Mesenchymal stem cell (in vitro differentiated cells and primary cell): ENCODE measurements at regions not wholly inside any gene's neighbourhood (a gene's known extent, or its start where the extent isn't known, plus 50 kb on each side); places are given as distances from the start of the nearest gene placed in this dataset.

Experiments used
- DNase-seq: peaks from one replicate; pipeline ENCODE4 v3.0.0-alpha.2; 2013
- H2AFZ ChIP-seq: one replicate; pipeline ENCODE4 v1.6.1; 2013; ENCODE audit warnings: low read depth, mild to moderate bottlenecking, control low read depth, inconsistent platforms, low read length, moderate library complexity
- H2AK5ac ChIP-seq: 2 replicates; pipeline ENCODE4 v1.6.1; 2013; ENCODE audit warnings: low read length, moderate library complexity, mild to moderate bottlenecking, inconsistent platforms; ENCODE audit not compliant: severe bottlenecking
- H2BK120ac ChIP-seq: one replicate; pipeline ENCODE4 v1.6.1; 2013; ENCODE audit warnings: low read depth, mild to moderate bottlenecking, inconsistent platforms, low read length, moderate library complexity
- H2BK12ac ChIP-seq, 2 experiments: one replicate each; pipeline ENCODE4 v1.6.1; 2013; ENCODE audit warnings: inconsistent platforms in 2 of 2, low read length in 2 of 2, mild to moderate bottlenecking in 2 of 2, moderate library complexity in 2 of 2, control low read depth in 1 of 2
- H2BK15ac ChIP-seq: one replicate; pipeline ENCODE4 v1.6.1; 2013; ENCODE audit warnings: mild to moderate bottlenecking, low read depth, inconsistent platforms; ENCODE audit not compliant: poor library complexity, severe bottlenecking
- H2BK5ac ChIP-seq: 2 replicates; pipeline ENCODE4 v1.6.1; 2013; ENCODE audit warnings: low read depth, mild to moderate bottlenecking, low read length, control low read depth, inconsistent platforms; ENCODE audit not compliant: poor library complexity, severe bottlenecking
- H3K14ac ChIP-seq, 2 experiments: one replicate each; pipeline ENCODE4 v1.6.1; 2013; ENCODE audit warnings: inconsistent platforms in 2 of 2, low read length in 2 of 2, control low read depth in 1 of 2, mild to moderate bottlenecking in 1 of 2, moderate library complexity in 1 of 2
- H3K18ac ChIP-seq, 2 experiments: one replicate each; pipeline ENCODE4 v1.6.1; 2013; ENCODE audit warnings: inconsistent platforms in 2 of 2, low read length in 2 of 2, control low read depth in 1 of 2, low read depth in 1 of 2, mild to moderate bottlenecking in 1 of 2
- H3K23ac ChIP-seq, 2 experiments: one replicate each; pipeline ENCODE4 v1.6.1; 2013; ENCODE audit warnings: inconsistent platforms in 2 of 2, low read length in 2 of 2, mild to moderate bottlenecking in 2 of 2, moderate library complexity in 2 of 2, control low read depth in 1 of 2
- H3K27ac ChIP-seq: 2 replicates; pipeline ENCODE4 v1.5.1; 2013; ENCODE audit warnings: mild to moderate bottlenecking, moderate library complexity, low read length, control low read depth, inconsistent platforms; ENCODE audit not compliant: poor library complexity, severe bottlenecking
- H3K27me3 ChIP-seq, 2 experiments: 2 replicates each; pipeline versions ENCODE4 v1.6.1 to v1.7.0; 2013; ENCODE audit warnings: low read length in 2 of 2, mild to moderate bottlenecking in 2 of 2, moderate library complexity in 2 of 2, control low read depth in 1 of 2, inconsistent platforms in 1 of 2; ENCODE audit not compliant: control insufficient read depth in 1 of 2, insufficient read depth in 1 of 2
- H3K36me3 ChIP-seq, 2 experiments: 2 replicates each; pipeline versions ENCODE4 v1.6.1 to v1.7.0; 2013; ENCODE audit warnings: low read length in 2 of 2, control low read depth in 1 of 2, inconsistent platforms in 1 of 2, low read depth in 1 of 2, mild to moderate bottlenecking in 1 of 2; ENCODE audit not compliant: insufficient read depth in 2 of 2, control insufficient read depth in 1 of 2
- H3K4ac ChIP-seq, 2 experiments: one replicate each; pipeline ENCODE4 v1.6.1; 2013; ENCODE audit warnings: inconsistent platforms in 2 of 2, low read length in 2 of 2, mild to moderate bottlenecking in 2 of 2, moderate library complexity in 2 of 2, control low read depth in 1 of 2, low read depth in 1 of 2
- H3K4me1 ChIP-seq: 2 replicates; pipeline ENCODE4 v1.6.1; 2013; ENCODE audit warnings: low read depth, low read length, control low read depth; ENCODE audit not compliant: control insufficient read depth, insufficient read depth
- H3K4me2 ChIP-seq: 2 replicates; pipeline ENCODE4 v1.6.1; 2013; ENCODE audit warnings: low read length, mild to moderate bottlenecking, inconsistent platforms; ENCODE audit not compliant: poor library complexity, severe bottlenecking
- H3K4me3 ChIP-seq, 2 experiments: 2 replicates each; pipeline versions ENCODE4 v1.5.1 to v1.7.0; 2013; ENCODE audit warnings: low read length in 2 of 2, mild to moderate bottlenecking in 2 of 2, control low read depth in 1 of 2, low read depth in 1 of 2; ENCODE audit not compliant: insufficient read depth in 1 of 2
- H3K79me1 ChIP-seq: replicated peaks from 2 replicates; pipeline ENCODE4 v1.6.1; 2013; ENCODE audit warnings: mild to moderate bottlenecking, control low read depth, low read length, inconsistent platforms; ENCODE audit not compliant: poor library complexity, severe bottlenecking
- H3K9ac ChIP-seq: 2 replicates; pipeline ENCODE4 v1.7.0; 2013; ENCODE audit warnings: mild to moderate bottlenecking, low read length, moderate library complexity
- H3K9me3 ChIP-seq: 2 replicates; pipeline ENCODE4 v1.7.0; 2013; ENCODE audit warnings: mild to moderate bottlenecking, low read length; ENCODE audit not compliant: control insufficient read depth
- H4K8ac ChIP-seq: one replicate; pipeline ENCODE4 v1.6.1; 2013; ENCODE audit warnings: inconsistent platforms, mild to moderate bottlenecking, low read length, moderate library complexity
- H4K91ac ChIP-seq: one replicate; pipeline ENCODE4 v1.6.1; 2013; ENCODE audit warnings: mild to moderate bottlenecking, low read length, inconsistent platforms
- WGBS: methylation state at CpG from one replicate; pipeline ENCODE4 v1.1.7; 2013; ENCODE audit warnings: mixed read lengths; 5-methylcytosine and 5-hydroxymethylcytosine counted together

- no peak overlapping the region for H3K9ac ChIP-seq
- H4K8ac ChIP-seq: no peak overlapping the region
- H3K79me1 ChIP-seq: no peaks in the 10 kb centered on the region
- no peak for DNase-seq
- H3K27me3 ChIP-seq: peaks cover 0 to 85% of the 10 kb centered on the region in 2 experiments
- H3K23ac ChIP-seq: no peak overlapping the region
- no peak overlapping the region for H3K18ac ChIP-seq
- no peak overlapping the region for H2BK5ac ChIP-seq
- H3K4me2 ChIP-seq: no peak overlapping the region
- no peaks in the 10 kb centered on the region for H3K36me3 ChIP-seq
- no peak overlapping the region for H3K27ac ChIP-seq
- no peak overlapping the region for H2BK12ac ChIP-seq
- no peak overlapping the region for H3K4me3 ChIP-seq
- 83% methylated on average over 5 of the region's 5 CpGs for WGBS
- H2BK120ac ChIP-seq: no peak overlapping the region
- no peak overlapping the region for H4K91ac ChIP-seq
- peaks cover 4% of the 10 kb centered on the region for H3K9me3 ChIP-seq
- no peak overlapping the region for H2AK5ac ChIP-seq
- H3K14ac ChIP-seq: no peak overlapping the region
- no peak overlapping the region for H2BK15ac ChIP-seq
- H3K4me1 ChIP-seq: no peaks in the 10 kb centered on the region
- no peak overlapping the region for H2AFZ ChIP-seq
- H3K4ac ChIP-seq: no peak overlapping the region
Measured at GRCh38 chr2:239687441-239687840, 286.6 kb upstream of the HDAC4 start.

- 74% methylated on average over 2 of the region's 3 CpGs for WGBS
Measured at GRCh38 chr2:239685965-239686364, 285.1 kb upstream of the HDAC4 start.

GRCh38 chr2:239685556-239685955 is 284.7 kb upstream of the HDAC4 start:
- no peak overlapping the region for H3K18ac ChIP-seq
- no peaks in the 10 kb centered on the region for H3K79me1 ChIP-seq
- DNase-seq: no peak
- no peak overlapping the region for H2BK120ac ChIP-seq
- H4K91ac ChIP-seq: peak overlapping the region; percentile 15
- no peaks in the 10 kb centered on the region for H3K4me1 ChIP-seq
- no peak overlapping the region for H3K27ac ChIP-seq
- WGBS: 70% methylated on average over 8 of the region's 8 CpGs
- no peak overlapping the region for H4K8ac ChIP-seq
- no peak overlapping the region for H2BK15ac ChIP-seq
- peaks cover 0 to 80% of the 10 kb centered on the region in 2 experiments for H3K27me3 ChIP-seq
- H2AK5ac ChIP-seq: no peak overlapping the region
- no peak overlapping the region for H3K4me3 ChIP-seq
- H3K4ac ChIP-seq: no peak overlapping the region
- H3K4me2 ChIP-seq: no peak overlapping the region
- H3K9me3 ChIP-seq: peaks cover 8% of the 10 kb centered on the region
- H3K36me3 ChIP-seq: no peaks in the 10 kb centered on the region
- no peak overlapping the region for H2AFZ ChIP-seq
- no peak overlapping the region for H3K9ac ChIP-seq
- H3K23ac ChIP-seq: no peak overlapping the region
- H2BK12ac ChIP-seq: no peak overlapping the region
- no peak overlapping the region for H2BK5ac ChIP-seq
- no peak overlapping the region for H3K14ac ChIP-seq

More at GRCh38 chr2:239685965-239686364, 285.1 kb upstream of the HDAC4 start:
- H3K9me3 ChIP-seq: peaks cover 8% of the 10 kb centered on the region
- H3K4me2 ChIP-seq: no peak overlapping the region
- no peak overlapping the region for H3K14ac ChIP-seq
- no peak overlapping the region for H2AK5ac ChIP-seq
- no peak overlapping the region for H4K8ac ChIP-seq
- peaks cover 0 to 79% of the 10 kb centered on the region in 2 experiments for H3K27me3 ChIP-seq
- no peak overlapping the region for H3K18ac ChIP-seq
- no peak overlapping the region for H3K27ac ChIP-seq
- no peaks in the 10 kb centered on the region for H3K79me1 ChIP-seq
- no peak overlapping the region for H3K9ac ChIP-seq
- no peak overlapping the region for H3K4me3 ChIP-seq
- H2BK5ac ChIP-seq: no peak overlapping the region
- no peak overlapping the region for H2BK12ac ChIP-seq
- no peak overlapping the region for H2BK15ac ChIP-seq
- no peaks in the 10 kb centered on the region for H3K36me3 ChIP-seq
- H3K4me1 ChIP-seq: no peaks in the 10 kb centered on the region
- H2BK120ac ChIP-seq: no peak overlapping the region
- no peak overlapping the region for H3K23ac ChIP-seq
- no peak overlapping the region for H2AFZ ChIP-seq
- no peak overlapping the region for H4K91ac ChIP-seq
- no peak for DNase-seq
- H3K4ac ChIP-seq: no peak overlapping the region

- no peak overlapping the region for H2AFZ ChIP-seq
- no peak overlapping the region for H2BK15ac ChIP-seq
- no peak overlapping the region for H3K4me3 ChIP-seq
- WGBS: 86% methylated on average over 1 of the region's 4 CpGs
- no peak overlapping the region for H4K8ac ChIP-seq
- H3K4ac ChIP-seq: no peak overlapping the region
- H3K27me3 ChIP-seq: peaks cover 0 to 80% of the 10 kb centered on the region in 2 experiments
- H2BK5ac ChIP-seq: no peak overlapping the region
- H3K79me1 ChIP-seq: no peaks in the 10 kb centered on the region
- peaks cover 8% of the 10 kb centered on the region for H3K9me3 ChIP-seq
- no peak overlapping the region for H3K9ac ChIP-seq
- H3K14ac ChIP-seq: no peak overlapping the region
- no peak overlapping the region for H3K4me2 ChIP-seq
- no peak overlapping the region for H3K23ac ChIP-seq
- no peak overlapping the region for H3K27ac ChIP-seq
- no peak overlapping the region for H2BK12ac ChIP-seq
- DNase-seq: no peak
- H2BK120ac ChIP-seq: no peak overlapping the region
- H3K18ac ChIP-seq: no peak overlapping the region
- no peak overlapping the region for H4K91ac ChIP-seq
- no peaks in the 10 kb centered on the region for H3K4me1 ChIP-seq
- H3K36me3 ChIP-seq: no peaks in the 10 kb centered on the region
- H2AK5ac ChIP-seq: no peak overlapping the region
Measured at GRCh38 chr2:239684996-239685395, 284.2 kb upstream of the HDAC4 start.
